ENCODE measurements at regions not wholly inside any gene's neighbourhood (a gene's known extent, or its start where the extent isn't known, plus 50 kb on each side); places are given as distances from the start of the nearest gene placed in this dataset.
"Not testable (repeated sequence)": the region's sequence is repeated elsewhere in the genome, so short reads cannot be mapped to it uniquely, and the experiment has no call there.

DNA sequence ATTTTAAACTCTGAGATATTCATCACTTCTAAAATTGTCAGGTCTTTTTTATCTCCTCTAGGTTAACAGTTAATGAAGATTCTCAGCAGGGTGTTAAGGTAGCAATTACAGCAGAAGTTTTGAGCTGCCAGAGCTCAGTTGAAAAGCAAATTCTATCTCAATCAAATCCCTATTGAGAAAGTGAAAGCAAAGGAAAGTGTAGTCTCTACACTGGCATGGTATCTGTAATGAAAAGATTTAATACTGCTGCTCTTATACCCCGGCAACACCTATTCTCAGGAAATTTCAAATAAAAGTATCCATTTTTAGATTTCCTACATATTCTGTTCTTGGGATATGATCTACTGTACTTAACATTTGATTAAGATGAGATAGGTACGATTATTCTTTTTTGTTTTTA, 913.5 kb downstream of the MRPL39 start:
- no peak for DNase-seq

DNA sequence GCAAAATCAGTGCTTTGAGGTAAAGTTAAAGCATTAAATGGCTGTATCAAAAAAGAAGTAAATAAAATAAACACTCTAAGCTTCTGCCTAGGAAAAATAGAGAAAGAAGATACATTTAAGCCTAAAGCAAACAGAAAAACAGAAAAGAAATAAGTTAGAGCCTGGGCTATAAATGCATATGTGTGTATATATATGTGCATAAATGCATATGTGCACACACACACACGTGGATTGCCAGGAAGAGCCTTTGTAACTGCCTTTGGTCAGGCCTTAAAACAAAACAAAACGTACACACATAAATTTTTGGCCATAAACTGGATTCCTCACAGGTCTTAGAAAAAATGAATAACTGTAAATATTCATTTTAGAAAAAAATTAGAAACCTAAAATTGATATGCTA, 925.8 kb downstream of the MRPL39 start:
- no peak for DNase-seq

DNA sequence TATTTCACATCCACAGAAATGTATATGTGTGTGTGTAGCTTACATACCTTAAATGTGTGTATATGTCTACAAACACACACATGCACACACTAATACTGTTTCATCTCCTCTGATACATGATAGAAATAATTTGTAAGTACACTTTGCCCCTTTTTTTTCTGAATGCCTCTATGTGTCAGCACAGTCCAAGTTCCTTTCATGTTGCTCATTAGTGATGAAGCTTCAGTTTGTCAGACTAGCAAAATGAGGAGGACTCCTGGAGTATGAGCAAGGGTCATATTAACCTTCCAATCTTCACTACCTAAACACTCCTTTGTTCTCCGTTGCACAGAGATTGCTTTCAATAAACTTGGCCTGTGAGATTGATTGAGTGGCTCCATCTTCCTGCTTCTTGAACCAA, 935.4 kb downstream of the MRPL39 start:
- DNase-seq: no peak

DNA sequence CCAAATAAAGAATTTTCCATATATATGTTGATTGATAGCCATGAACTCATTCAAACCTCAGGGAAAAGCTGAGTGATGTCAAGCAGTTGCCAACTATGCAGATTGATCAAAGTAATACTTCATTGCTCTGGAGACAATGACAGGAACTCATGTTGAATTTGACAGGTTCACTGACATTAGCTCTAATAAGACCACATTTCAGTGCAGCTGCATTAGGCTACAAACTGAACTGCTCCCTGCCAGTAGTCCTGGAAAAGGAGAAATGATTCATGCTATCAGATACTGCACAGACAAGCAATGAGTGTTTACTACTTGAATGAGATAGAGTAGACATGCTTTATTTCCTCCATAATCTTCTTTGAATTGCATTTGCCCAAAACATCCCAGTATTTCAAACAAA, 948.4 kb downstream of the MRPL39 start:
- no peak for DNase-seq

DNA sequence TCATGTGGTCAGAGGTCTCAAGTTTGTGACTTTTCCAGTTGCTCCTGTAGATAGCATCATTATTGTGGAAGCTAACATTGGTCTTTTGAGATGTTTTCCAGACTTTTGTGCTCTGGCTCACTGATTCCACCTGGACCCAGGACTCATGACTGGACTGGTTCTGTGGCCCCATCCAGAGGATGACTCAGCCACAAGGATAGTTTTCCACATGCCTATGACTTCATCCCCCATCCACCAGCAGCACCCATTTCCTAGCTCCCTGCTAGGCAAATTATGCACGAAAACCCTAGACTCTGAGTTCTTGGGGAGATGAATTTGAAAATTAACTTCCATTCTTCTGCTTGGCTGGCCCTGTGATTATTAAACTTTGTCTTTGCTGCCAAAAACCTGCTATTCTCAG, 949.3 kb downstream of the MRPL39 start:
- DNase-seq: no peak

DNA sequence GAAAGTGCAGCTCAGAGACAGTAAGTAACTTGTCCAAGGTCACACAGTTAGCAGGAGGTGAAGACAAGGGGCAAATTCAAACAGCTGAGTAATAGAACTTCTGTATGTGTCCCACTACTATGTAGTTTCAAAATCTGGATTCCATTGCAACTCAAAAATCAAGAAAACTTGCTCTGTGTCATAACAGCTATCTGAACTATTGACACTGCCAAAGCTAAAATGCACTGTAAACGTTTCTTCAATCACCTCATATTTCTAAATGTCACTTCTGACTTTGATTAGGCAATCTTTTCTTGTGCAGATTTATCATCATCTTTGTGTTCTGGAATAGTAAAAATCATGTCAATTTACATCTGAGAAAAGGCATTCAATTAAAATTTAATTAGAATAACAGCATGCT, 957.6 kb downstream of the MRPL39 start:
- DNase-seq: no peak

DNA sequence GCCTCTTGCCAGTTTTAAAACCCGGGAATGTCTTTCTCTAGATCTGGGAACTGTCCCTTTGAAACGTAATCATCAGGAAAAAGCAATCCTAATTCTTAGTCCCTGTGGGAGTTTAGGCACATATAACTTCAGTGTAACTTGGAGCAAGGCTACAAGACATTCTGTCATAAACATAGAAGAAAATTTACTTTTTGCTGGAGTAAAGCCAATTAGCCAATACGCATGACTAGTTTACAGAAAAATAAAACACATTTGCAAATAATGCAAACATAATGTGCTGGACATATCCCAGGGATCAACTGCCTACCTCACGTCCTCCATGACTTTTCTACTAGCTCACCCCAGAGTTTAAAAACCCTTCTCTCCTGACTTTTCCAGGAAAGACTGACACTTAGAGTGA, 970.6 kb downstream of the MRPL39 start:
- no peak for DNase-seq

DNA sequence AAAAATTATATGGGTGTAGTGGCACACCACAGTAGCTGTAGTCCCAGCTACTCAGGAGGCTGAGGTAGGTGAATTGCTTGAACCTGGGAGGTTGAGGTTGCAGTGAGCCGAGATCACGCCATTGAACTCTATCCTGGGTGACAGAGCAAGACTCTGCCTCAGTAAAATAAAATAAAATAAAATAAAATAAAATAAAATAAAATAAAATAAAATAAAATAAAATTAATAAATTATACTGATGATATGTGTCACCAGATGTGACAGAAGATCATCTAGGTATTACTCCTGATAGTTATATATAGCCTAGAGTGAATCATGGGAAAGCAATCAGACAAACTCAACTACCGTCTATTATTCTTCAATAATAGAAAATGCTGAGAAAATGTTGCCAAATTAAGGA, 972.5 kb downstream of the MRPL39 start:
- no peak for DNase-seq

DNA sequence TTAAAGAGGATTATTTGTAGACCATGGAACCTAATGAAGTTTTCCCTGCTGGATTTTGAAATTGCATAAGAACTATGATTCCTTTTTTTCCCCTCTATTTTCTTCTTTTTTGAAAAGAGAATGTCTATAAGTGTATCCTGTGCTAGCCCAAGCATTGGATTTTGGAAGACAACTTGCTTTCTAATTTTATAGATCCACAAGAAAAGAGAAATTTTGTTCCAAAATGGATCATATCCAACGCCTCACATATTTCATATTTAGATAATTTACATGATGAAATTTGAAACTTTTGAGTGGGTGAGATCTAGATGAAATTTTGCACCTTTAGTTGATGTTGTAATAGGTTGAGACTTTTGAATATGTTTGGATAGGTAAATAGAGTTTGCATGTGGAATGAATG, 978.7 kb downstream of the MRPL39 start:
- no peak for DNase-seq

DNA sequence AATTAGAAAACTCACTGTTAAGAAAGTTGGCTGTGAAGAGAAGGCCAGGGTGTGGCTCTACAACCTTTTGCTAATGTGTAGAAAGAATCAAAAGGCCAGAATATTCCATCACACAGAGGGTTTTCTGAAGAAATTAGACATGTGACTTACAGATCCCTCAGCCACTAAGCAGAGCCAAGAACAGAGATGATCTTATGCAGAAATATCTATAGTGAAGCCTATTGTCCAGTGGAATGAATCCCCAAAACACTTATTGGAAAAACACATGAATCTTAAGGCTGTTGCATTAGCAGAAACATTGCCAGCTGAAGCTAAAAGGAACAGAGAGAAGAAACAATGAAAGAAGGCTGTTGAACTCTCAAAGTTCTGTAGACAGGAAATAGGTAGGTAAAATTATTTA, 979.2 kb downstream of the MRPL39 start:
- no peak for DNase-seq

DNA sequence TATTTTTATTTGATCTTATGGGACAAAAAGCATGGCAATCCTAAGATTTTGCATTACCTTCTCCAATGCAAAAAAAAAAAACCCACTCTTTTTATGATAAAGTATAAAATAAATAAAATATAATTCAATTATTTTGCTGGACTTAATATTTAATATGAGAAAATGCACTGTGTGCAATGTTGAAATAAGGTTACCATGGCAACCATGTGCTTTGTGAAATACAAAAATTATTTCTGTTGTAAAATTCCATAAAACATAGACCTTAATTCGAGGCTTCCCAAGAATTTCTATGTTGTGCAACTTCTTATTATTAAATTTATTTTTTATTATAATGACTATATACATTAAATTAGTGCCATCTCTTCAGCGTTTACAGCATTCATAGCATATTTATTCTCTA, 989.5 kb downstream of the MRPL39 start:
- no peak for DNase-seq

DNA sequence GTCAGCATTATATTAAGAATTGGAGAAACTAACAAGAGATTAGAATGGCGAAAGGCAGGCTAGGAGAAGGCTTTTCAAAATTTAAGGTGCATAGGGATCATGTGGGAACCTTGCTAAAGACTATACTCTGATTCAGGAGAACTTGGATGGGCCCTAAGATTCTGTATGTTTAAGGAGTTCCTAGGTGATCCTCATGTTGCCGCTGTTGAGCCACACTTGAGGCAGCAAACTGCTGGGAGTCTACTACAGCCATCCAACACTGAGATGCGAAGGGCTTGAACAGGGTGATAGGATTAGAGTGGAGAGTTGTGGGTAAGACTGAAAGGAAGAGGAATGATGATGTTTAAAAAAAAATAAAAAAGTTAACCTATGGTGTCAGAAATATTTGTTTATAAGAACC, 1013.2 kb downstream of the MRPL39 start:
- no peak for DNase-seq

DNA sequence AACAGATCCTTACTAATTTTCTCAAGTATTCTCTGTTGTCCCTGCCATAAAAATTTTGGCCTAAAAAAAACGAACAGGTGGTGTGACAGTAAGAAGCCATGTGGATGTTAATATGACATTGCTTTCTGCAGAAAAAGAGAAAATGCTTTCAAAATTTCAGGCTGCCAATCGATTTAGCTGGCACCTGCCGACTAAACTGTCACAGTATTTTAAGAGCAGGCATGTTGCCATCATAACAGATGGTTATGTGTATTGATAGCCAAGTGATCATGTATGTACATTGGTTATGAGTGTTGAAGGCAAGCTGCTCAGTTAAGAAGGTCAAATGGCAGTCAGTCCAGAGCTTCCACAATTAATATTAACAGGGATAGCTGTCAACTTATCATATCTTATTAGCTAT, 1017.0 kb downstream of the MRPL39 start:
- no peak for DNase-seq

DNA sequence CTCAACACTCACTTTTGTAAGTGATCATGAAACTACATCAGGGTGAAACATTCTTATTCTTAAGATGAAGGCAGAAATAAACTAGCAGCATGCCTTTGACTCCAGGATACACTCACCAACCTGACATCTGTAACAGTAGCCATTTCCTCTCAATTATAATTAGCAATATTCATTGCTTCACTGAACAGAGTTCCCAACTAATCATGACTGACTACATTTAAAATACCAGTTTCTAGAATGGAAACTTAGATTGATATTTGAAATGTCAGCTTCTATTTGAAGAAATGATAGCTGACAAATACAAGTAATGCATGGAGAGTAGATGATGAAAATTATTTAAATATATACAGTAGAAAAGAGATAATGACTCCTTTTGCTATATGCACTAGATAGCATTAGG, 1023.8 kb downstream of the MRPL39 start:
- no peak for DNase-seq

DNA sequence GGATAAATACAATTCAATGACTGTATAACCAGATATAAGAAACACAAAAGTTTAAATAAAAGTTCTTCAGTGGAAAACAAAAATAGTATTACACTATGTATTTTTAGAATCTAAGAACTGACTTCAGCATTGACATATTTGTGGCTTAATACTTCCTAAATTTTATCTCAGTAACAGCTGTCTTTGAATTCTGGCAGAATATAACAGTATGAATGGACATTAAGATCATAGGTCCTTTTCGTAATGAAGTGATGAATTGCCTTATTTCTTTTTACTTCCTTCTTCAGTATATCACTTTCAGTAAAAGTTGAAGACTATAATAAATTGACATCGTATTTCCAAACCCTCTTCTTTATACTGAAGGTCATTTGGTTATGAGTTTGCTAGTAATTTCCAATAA, 1030.0 kb downstream of the MRPL39 start:
- no peak for DNase-seq

DNA sequence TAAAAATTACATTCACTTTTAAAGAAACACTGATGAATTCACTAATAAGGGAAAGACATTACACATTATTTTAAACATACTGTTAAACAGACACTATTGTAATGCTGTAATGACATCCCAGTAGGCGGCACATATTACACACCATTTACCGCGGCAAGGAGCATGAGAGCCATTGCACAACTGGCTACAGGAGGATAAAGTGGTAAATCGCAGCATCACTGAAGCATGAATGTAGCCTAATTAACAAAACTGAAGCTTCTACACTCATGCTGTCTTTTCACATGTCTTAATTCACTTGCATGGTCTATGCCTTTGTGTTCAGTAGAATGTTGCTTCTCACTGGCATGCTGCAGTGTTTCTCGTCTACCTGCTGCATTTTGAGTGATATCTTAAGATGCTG, 1046.0 kb downstream of the MRPL39 start:
- no peak for DNase-seq

DNA sequence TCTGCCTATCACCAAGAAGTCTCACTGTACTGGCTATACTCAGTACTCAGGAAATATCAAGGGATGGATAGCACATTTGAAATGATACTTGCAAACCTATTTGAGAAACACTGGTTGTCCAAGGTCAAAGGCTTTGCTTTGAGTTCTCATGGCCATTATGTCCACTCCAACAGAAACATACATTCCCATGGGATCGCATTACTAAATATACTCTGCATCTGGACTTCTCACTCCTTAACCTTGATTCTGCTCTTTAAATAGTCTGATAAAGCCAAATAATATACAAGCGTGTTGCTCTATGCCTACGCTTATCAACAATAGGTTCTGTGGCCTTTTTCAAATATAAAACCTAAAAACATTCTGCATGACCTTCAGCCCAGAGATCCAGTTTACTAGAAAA, 1054.8 kb downstream of the MRPL39 start:
- no peak for DNase-seq

DNA sequence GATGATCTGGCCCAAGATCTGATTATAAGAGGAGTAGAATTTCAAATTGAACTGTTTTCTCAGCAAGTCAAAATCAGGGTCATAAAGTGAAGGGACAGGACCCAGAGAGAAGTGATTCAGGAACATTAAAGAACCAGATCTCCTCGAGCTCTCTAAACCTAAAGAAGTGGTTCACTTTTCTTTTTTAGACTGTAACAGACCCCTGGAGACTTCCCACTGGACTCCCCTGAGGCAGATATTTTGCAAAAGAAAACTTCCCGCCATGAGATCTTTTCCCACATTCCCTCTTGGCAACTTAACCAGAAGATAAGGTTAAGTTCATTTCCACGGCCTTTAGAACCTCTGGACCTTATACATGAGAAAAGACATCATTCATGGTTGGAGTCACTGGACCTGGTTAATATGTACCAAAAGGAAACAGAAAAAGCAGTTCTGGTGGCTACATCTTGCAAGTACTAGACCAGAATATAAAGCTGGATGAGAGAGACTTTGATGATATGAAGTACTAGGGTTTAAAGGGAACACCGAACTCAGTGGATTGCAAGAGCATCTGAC, 1061.4 kb downstream of the MRPL39 start:
- no peak for DNase-seq

DNA sequence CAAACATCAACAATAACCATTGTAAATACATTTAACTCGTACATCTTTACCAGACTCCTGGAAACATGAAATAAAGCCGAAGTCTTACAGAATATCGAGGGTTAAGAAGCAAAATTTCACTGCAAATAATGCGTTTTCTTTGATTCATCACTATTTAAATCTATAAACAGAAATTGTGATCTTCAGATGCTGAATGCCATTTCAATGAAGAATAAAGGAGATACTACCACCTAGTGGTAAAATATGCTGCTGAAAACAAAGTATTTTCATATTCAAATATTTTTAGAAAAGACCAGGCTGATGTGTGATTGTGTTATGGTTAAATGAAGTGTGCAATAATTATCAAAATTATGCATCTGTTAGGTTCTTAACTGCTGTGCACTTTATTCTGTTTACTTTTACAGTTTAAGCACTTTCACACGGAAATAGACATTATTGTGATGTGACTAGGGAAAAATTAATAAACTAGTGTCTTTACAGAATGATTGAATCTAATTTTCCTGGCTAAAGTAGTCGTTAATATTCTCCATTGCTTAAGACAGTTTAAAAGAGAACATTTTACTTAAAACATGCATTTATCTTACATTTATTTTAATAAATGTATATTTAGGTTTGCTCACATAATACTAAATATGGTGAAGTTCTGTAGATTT, 1093.1 kb downstream of the MRPL39 start:
- no peak for DNase-seq

DNA sequence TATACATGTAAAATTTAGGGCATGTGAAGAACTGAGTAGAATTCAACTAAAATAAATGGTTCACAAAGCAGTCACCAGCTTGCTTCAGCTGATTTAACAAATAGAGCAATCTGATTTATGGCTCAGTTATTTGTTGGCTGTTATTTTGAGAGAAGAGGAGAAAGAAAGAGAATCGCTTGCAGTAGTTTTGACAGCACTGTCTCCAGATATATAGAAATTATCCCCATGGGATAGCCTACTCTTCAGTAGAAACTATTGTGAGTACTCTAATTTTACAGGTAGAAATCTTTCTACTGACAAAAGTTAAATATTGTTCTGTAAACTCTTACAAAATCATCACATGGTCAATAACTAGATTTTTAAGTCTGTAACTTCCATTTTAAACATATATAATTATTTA, 1098.2 kb downstream of the MRPL39 start:
- DNase-seq: no peak

DNA sequence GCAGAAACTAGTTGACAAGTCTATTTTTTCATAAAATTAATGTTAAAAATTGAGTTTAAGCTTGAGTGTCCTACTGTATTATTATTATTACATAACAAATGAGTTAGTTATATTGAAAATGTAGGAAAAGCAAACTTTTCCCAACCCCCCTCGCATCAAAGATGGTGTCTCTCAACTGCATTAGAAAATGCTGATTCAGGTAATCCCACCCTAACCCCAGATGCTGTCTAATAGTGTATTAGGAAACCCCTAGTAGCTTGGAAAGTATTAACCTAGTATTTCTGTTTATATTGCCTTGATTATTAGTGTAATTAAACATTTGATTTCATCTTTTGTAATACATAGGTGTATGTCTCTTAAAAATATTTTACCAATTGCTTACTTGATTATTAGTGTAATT, 1120.3 kb downstream of the MRPL39 start:
- DNase-seq: no peak

DNA sequence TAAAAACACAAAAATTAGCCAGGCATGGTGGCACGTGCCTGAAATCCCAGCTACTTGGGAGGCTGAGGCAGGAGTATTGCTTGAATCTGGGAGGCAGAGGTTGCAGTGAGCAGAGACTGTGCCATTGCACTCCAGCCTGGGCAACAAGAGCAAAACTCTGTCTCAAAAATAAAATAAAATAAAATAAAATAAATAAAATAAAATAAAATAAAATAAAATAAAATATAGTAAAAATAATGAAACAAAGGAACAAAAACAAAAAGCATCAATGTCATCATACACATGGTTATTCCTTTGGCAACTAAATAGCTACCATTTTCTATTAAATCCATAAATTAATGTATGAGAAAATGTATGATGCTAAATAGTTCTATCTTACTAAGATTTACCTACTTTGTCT, 1123.9 kb downstream of the MRPL39 start:
- DNase-seq: not testable (repeated sequence)

DNA sequence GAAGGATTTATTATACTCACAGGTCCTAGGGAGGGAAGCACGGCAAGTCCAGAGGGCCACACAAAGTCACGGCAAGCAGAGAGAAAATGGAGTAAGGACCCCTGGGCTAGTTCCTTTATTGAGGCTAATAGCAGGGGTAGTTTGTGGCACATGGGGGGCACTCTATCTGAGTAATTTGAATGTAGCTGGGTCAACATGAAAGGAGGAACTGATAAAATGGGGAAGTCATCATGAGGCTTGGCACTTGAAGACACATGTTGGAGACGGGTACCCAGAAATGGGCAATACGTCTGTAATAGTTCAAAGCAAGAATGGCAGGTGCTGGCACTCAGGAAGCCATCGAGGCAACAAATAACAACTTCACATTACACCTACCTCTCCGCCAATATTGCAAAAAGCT, 1136.4 kb downstream of the MRPL39 start:
- no peak for DNase-seq

DNA sequence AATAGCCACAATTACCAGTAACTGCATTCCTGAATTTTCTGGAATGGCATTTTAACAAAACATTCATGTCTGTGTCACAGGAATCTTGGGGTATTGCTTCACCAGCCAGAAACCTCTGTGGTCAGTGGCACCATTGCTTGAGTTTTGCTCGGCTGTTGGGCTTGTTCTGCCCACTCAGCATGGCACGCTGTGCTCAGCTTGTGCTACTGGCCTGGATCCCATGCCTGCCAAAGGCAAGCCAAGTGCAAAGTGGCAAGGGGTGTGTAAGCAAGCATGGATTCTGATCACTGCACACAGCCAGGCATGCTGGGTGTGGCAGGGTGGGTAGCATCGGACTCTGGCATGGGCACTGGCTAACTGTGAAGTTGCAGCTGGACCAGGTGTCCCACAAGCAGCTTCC, 1150.9 kb downstream of the MRPL39 start:
- DNase-seq: no peak

DNA sequence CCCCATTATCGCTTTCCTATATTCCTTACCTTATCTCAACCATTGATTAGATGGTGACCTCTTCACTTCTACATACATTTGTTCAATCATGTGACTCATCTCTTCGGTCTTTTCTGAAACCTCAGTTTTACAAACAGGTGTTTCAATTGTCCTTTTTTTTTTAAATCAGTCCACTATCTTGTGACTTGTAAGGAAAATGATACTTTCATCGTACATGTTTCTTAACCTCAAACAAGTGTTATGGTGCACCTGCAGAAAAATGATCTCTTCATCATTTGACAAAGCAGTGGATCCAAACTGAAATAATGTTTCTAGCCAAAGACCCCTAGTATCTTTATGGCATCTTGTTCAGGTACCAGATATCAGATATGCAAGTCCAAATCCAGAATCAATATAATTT, 1157.2 kb downstream of the MRPL39 start:
- DNase-seq: no peak

DNA sequence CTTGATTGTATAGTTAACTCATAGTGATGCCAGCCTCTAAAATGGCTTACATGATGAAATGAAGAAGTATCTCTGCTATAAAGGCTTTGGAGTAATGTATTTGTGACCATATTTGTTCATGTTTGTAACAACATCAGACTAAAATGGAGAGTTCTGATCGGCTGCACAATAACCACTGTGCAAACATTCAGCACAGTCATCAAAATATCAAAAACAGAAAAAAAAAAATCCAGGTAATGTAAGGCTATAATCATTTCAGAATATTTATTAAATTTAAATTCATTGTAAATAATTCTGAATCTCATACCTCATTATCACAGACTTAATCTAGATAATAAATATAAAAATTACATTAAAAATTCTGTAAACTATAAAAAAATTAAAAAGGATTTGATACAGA, 1161.8 kb downstream of the MRPL39 start:
- DNase-seq: no peak

Data from stimulated activated naive CD4-positive, alpha-beta T cell treated with Interleukin-2 at 50 U/mL for 16 hours (primary cell).